NCI-H2107 treated with DMSO at 0.1 percent for 48 hours (cell line): ENCODE measurements at regions not wholly inside any gene's neighbourhood (a gene's known extent, or its start where the extent isn't known, plus 50 kb on each side); places are given as distances from the start of the nearest gene placed in this dataset.

Experiments
- DNase-seq: peaks from one replicate; lab custom pipeline; 2025; ENCODE audit not compliant: unreplicated experiment; lab: John Stamatoyannopoulos, UW

- DNase-seq: no peak
These were observed 250.1 kb downstream of the C4orf33 start for GRCh38 chr4:129346036-129346435.

- DNase-seq: no peak
These were observed 250.8 kb downstream of the C4orf33 start for GRCh38 chr4:129346734-129347133.

GRCh38 chr4:129350834-129351721 lies 255.1 kb downstream of the C4orf33 start:
- DNase-seq: no peak

- no peak for DNase-seq
These were observed 256.5 kb downstream of the C4orf33 start for GRCh38 chr4:129352480-129352879.

GRCh38 chr4:129353490-129353889 lies 257.5 kb downstream of the C4orf33 start:
- DNase-seq: no peak

GRCh38 chr4:129355031-129355430 lies 259.1 kb downstream of the C4orf33 start:
- no peak for DNase-seq

- no peak for DNase-seq
These were observed 259.6 kb downstream of the C4orf33 start for GRCh38 chr4:129355516-129355915.

GRCh38 chr4:129358571-129358970 lies 262.6 kb downstream of the C4orf33 start:
- DNase-seq: peak; percentile 14

- DNase-seq: no peak
These were observed 263.5 kb downstream of the C4orf33 start for GRCh38 chr4:129359461-129359860.

GRCh38 chr4:129362691-129363274 lies 266.8 kb downstream of the C4orf33 start:
- DNase-seq: peak; percentile 25

- no peak for DNase-seq
These were observed 268.9 kb downstream of the C4orf33 start for GRCh38 chr4:129364747-129365452.

- DNase-seq: no peak
These were observed 273.5 kb downstream of the C4orf33 start for GRCh38 chr4:129369361-129370010.

- no peak for DNase-seq
These were observed 275.1 kb downstream of the C4orf33 start for GRCh38 chr4:129371065-129371464.

GRCh38 chr4:129371926-129372325 lies 276.0 kb downstream of the C4orf33 start:
- DNase-seq: no peak

GRCh38 chr4:129377131-129377845 lies 281.3 kb downstream of the C4orf33 start:
- DNase-seq: no peak

- peak; percentile 80 for DNase-seq
These were observed 282.4 kb downstream of the C4orf33 start for GRCh38 chr4:129378364-129378763.

- DNase-seq: no peak
These were observed 283.5 kb downstream of the C4orf33 start for GRCh38 chr4:129379429-129379828.

- no peak for DNase-seq
These were observed 289.0 kb downstream of the C4orf33 start for GRCh38 chr4:129384974-129385373.

GRCh38 chr4:129387666-129388065 lies 291.7 kb downstream of the C4orf33 start:
- DNase-seq: no peak

- DNase-seq: no peak
These were observed 298.0 kb downstream of the C4orf33 start for GRCh38 chr4:129393976-129394375.

GRCh38 chr4:129394635-129395034 lies 298.7 kb downstream of the C4orf33 start:
- peak; percentile 16 for DNase-seq
